ENCODE measurements at regions not wholly inside any gene's neighbourhood (a gene's known extent, or its start where the extent isn't known, plus 50 kb on each side); places are given as distances from the start of the nearest gene placed in this dataset.

DNA sequence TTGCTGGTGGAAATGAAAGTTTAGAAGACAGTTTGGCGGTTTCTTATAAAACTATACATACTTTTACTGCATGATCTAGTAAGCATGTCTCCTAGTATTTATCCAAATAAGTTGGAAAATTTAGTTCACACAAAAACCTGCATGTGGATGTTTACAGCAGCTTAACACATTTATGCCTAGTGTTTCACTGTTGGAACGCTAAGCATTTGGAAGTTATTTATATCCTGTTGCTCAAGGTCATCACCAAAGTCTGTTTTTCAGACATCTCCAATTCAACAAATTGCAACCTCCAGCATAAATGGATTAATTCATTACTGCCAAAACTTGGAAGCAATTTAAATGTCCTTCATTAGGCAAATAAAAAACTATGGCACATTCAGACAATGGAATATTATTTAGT lies 461.8 kb downstream of the SUCLA2 start:
- TF ChIP-seq, protein P1, sequence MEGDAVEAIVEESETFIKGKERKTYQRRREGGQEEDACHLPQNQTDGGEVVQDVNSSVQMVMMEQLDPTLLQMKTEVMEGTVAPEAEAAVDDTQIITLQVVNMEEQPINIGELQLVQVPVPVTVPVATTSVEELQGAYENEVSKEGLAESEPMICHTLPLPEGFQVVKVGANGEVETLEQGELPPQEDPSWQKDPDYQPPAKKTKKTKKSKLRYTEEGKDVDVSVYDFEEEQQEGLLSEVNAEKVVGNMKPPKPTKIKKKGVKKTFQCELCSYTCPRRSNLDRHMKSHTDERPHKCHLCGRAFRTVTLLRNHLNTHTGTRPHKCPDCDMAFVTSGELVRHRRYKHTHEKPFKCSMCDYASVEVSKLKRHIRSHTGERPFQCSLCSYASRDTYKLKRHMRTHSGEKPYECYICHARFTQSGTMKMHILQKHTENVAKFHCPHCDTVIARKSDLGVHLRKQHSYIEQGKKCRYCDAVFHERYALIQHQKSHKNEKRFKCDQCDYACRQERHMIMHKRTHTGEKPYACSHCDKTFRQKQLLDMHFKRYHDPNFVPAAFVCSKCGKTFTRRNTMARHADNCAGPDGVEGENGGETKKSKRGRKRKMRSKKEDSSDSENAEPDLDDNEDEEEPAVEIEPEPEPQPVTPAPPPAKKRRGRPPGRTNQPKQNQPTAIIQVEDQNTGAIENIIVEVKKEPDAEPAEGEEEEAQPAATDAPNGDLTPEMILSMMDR (IDR thresholded peaks at IDR 0.05; ENCODE audit: low read depth, low read length, missing input control): no peak
- no peak for TF ChIP-seq JUND (IDR thresholded peaks at IDR 0.05)
- no peak for TF ChIP-seq TAF1 (conservative IDR thresholded peaks at IDR 0.05)
- TF ChIP-seq, protein P2, sequence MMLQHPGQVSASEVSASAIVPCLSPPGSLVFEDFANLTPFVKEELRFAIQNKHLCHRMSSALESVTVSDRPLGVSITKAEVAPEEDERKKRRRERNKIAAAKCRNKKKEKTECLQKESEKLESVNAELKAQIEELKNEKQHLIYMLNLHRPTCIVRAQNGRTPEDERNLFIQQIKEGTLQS (IDR thresholded peaks at IDR 0.05): no peak
- no peak for TF ChIP-seq SP1 (IDR thresholded peaks at IDR 0.05)
- TF ChIP-seq FOXA1 (IDR thresholded peaks at IDR 0.05): no peak
- TF ChIP-seq, protein P3, sequence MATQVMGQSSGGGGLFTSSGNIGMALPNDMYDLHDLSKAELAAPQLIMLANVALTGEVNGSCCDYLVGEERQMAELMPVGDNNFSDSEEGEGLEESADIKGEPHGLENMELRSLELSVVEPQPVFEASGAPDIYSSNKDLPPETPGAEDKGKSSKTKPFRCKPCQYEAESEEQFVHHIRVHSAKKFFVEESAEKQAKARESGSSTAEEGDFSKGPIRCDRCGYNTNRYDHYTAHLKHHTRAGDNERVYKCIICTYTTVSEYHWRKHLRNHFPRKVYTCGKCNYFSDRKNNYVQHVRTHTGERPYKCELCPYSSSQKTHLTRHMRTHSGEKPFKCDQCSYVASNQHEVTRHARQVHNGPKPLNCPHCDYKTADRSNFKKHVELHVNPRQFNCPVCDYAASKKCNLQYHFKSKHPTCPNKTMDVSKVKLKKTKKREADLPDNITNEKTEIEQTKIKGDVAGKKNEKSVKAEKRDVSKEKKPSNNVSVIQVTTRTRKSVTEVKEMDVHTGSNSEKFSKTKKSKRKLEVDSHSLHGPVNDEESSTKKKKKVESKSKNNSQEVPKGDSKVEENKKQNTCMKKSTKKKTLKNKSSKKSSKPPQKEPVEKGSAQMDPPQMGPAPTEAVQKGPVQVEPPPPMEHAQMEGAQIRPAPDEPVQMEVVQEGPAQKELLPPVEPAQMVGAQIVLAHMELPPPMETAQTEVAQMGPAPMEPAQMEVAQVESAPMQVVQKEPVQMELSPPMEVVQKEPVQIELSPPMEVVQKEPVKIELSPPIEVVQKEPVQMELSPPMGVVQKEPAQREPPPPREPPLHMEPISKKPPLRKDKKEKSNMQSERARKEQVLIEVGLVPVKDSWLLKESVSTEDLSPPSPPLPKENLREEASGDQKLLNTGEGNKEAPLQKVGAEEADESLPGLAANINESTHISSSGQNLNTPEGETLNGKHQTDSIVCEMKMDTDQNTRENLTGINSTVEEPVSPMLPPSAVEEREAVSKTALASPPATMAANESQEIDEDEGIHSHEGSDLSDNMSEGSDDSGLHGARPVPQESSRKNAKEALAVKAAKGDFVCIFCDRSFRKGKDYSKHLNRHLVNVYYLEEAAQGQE (IDR thresholded peaks at IDR 0.05): no peak
- TF ChIP-seq, protein P4, sequence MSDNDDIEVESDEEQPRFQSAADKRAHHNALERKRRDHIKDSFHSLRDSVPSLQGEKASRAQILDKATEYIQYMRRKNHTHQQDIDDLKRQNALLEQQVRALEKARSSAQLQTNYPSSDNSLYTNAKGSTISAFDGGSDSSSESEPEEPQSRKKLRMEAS (IDR thresholded peaks at IDR 0.05): no peak
- TF ChIP-seq EGR1 (IDR thresholded peaks at IDR 0.05; ENCODE audit: low read depth in 2 of 2): no peak
- no peak for TF ChIP-seq RAD21 (IDR thresholded peaks at IDR 0.05)
- no peak for TF ChIP-seq GABPA (IDR thresholded peaks at IDR 0.05 in 1 of 2, conservative IDR thresholded peaks at IDR 0.05 in 1 of 2)
- no peak for TF ChIP-seq YY1 (IDR thresholded peaks at IDR 0.05)
